Liver (tissue), 7 donors: ENCODE measurements at regions not wholly inside any gene's neighbourhood (a gene's known extent, or its start where the extent isn't known, plus 50 kb on each side); places are given as distances from the start of the nearest gene placed in this dataset.

Experiments
- DNase-seq: peaks from one replicate; pipeline ENCODE4 v3.0.0-alpha.2; 2017; ENCODE audit warnings: low spot score
- H3K27ac ChIP-seq, 2 donors: one replicate each; pipeline ENCODE4 v1.7.0; 2013; ENCODE audit warnings: inconsistent platforms in 2 of 2, low read length in 2 of 2, control low read depth in 1 of 2, low read depth in 1 of 2, mild to moderate bottlenecking in 1 of 2
- H3K27me3 ChIP-seq, 4 donors: one replicate each; pipeline versions ENCODE4 v1.6.1 to v1.7.0; 2013; ENCODE audit warnings: low read length in 3 of 4, inconsistent platforms in 1 of 4, mild to moderate bottlenecking in 1 of 4, moderate library complexity in 1 of 4; ENCODE audit not compliant: control insufficient read depth in 4 of 4, insufficient read depth in 4 of 4
- H3K36me3 ChIP-seq, 4 donors: one replicate each; pipeline versions ENCODE4 v1.6.1 to v1.7.0; 2013; ENCODE audit warnings: low read length in 3 of 4, mild to moderate bottlenecking in 3 of 4, low read depth in 1 of 4, moderate library complexity in 1 of 4; ENCODE audit not compliant: control insufficient read depth in 4 of 4, insufficient read depth in 3 of 4
- H3K4me1 ChIP-seq, 4 donors: one replicate each; pipeline versions ENCODE4 v1.6.1 to v1.7.0; 2013; ENCODE audit warnings: low read length in 3 of 4, mild to moderate bottlenecking in 3 of 4, moderate library complexity in 1 of 4; ENCODE audit not compliant: control insufficient read depth in 4 of 4, insufficient read depth in 4 of 4
- H3K4me3 ChIP-seq, 3 donors: one replicate each; pipeline versions ENCODE4 v1.6.1 to v1.7.0; 2013; ENCODE audit warnings: low read length in 3 of 3, control low read depth in 1 of 3, low read depth in 1 of 3, mild to moderate bottlenecking in 1 of 3
- H3K9ac ChIP-seq, 2 donors: one replicate each; pipeline ENCODE4 v1.7.0; 2013; ENCODE audit warnings: low read length in 2 of 2, mild to moderate bottlenecking in 2 of 2, moderate library complexity in 2 of 2, control low read depth in 1 of 2, low read depth in 1 of 2
- H3K9me3 ChIP-seq, 4 donors: one replicate each; pipeline versions ENCODE4 v1.6.1 to v1.7.0; 2013; ENCODE audit warnings: low read length in 3 of 4; ENCODE audit not compliant: control insufficient read depth in 4 of 4
- EGR1 ChIP-seq, 2 donors: IDR thresholded peaks; 2 replicates each; pipeline ENCODE4 v1.6.1; 2016 to 2018; ENCODE audit warnings: antibody characterized with exemption in 2 of 2, low read depth in 2 of 2
- FOXA1 ChIP-seq: IDR thresholded peaks from 2 replicates; pipeline ENCODE4 v1.6.1; 2016; ENCODE audit warnings: antibody characterized with exemption
- FOXA2 ChIP-seq: IDR thresholded peaks from 2 replicates; pipeline ENCODE4 v1.6.1; 2016; ENCODE audit warnings: antibody characterized with exemption
- MAX ChIP-seq: IDR thresholded peaks from 2 replicates; pipeline ENCODE4 v1.6.1; 2016; ENCODE audit warnings: antibody characterized with exemption
- NR2F2 ChIP-seq: IDR thresholded peaks from 2 replicates; pipeline ENCODE4 v1.6.1; 2016; ENCODE audit warnings: antibody characterized with exemption
- RXRA ChIP-seq, 2 donors: IDR thresholded peaks; 2 replicates each; pipeline ENCODE4 v1.6.1; 2017 to 2018; ENCODE audit warnings: antibody characterized with exemption in 2 of 2, mild to moderate bottlenecking in 1 of 2
- ZBTB33 ChIP-seq: IDR thresholded peaks from 2 replicates; pipeline ENCODE4 v1.6.1; 2016; ENCODE audit warnings: antibody characterized with exemption
- WGBS: extraction: QIAGEN DNeasy Blood & Tissue Kit; methylation state at CpG from one replicate; pipeline ENCODE4 v1.1.7; 2013; 5-methylcytosine and 5-hydroxymethylcytosine counted together
- donor health status: healthy.
- donor health status: healthy.
- donor health status: healthy.
- donor health status: healthy.

GRCh38 chr2:177340158-177340557, 52.4 kb upstream of the AGPS start:
- H3K4me1 ChIP-seq, result no peaks in the 10 kb centered on the region
- H3K4me3 ChIP-seq, result no peak overlapping the region
- no peaks in the 10 kb centered on the region for H3K9me3 ChIP-seq
- H3K27me3 ChIP-seq, result no peaks in the 10 kb centered on the region
- H3K36me3 ChIP-seq, result no peaks in the 10 kb centered on the region
- DNase-seq, result no peak
- H3K9ac ChIP-seq, result no peak overlapping the region
- TF ChIP-seq FOXA2 (no peak), MAX (no peak), ZBTB33 (no peak), RXRA (IDR thresholded peaks at IDR 0.05) (no peak), EGR1 (IDR thresholded peaks at IDR 0.05; ENCODE audit: low read depth in 2 of 2) (no peak), NR2F2 (no peak)
- H3K27ac ChIP-seq, result no peak overlapping the region

- 97% methylated on average over 4 of the region's 4 CpGs for WGBS
Observed at GRCh38 chr2:177342736-177343135, 49.8 kb upstream of the AGPS start.

More at GRCh38 chr2:177342736-177343135, 49.8 kb upstream of the AGPS start:
- Histone ChIP-seq H3K27me3 (no peaks in the 10 kb centered on the region), H3K9ac (no peak overlapping the region), H3K9me3 (no peaks in the 10 kb centered on the region), H3K27ac (no peak overlapping the region), H3K36me3 (no peaks in the 10 kb centered on the region), H3K4me3 (no peak overlapping the region), H3K4me1 (peaks cover 0 to 4% (median 0%) of the 10 kb centered on the region in 4 donors)
- DNase-seq, result no peak
- TF ChIP-seq FOXA1, result no peak
